Nephron (organoid): ENCODE measurements at regions not wholly inside any gene's neighbourhood (a gene's known extent, or its start where the extent isn't known, plus 50 kb on each side); places are given as distances from the start of the nearest gene placed in this dataset.

Experiments
- H3K27ac Mint-ChIP-seq, 3 experiments: 2 replicates each; pipeline ENCODE4 v1.8.0; 2020; ENCODE audit warnings: mixed read lengths in 3 of 3, mild to moderate bottlenecking in 2 of 3, moderate library complexity in 1 of 3
- H3K27me3 Mint-ChIP-seq: 2 replicates; pipeline ENCODE4 v1.8.0; 2021; ENCODE audit warnings: low read depth, mild to moderate bottlenecking, moderate library complexity, mixed read lengths
- H3K36me3 Mint-ChIP-seq: 2 replicates; pipeline ENCODE4 v1.8.0; 2020; ENCODE audit warnings: low read depth, mixed read lengths
- H3K4me1 Mint-ChIP-seq: 2 replicates; pipeline ENCODE4 v1.8.0; 2020; ENCODE audit warnings: mixed read lengths
- H3K4me3 Mint-ChIP-seq, 3 experiments: 2 replicates each; pipeline ENCODE4 v1.8.0; 2020; ENCODE audit warnings: mild to moderate bottlenecking in 3 of 3, mixed read lengths in 3 of 3, moderate library complexity in 2 of 3
- H3K9me3 Mint-ChIP-seq: 2 replicates; pipeline ENCODE4 v1.8.0; 2020; ENCODE audit warnings: mixed read lengths
- TF ChIP-seq, protein P1 (sequence below), 3 experiments: fragments of 200-600 bp; sonication (generic); IDR thresholded peaks; one replicate each; pipeline ENCODE4 v1.5.0; 2021; ENCODE audit warnings: antibody characterized with exemption in 3 of 3; ENCODE audit not compliant: unreplicated experiment in 3 of 3

DNA sequence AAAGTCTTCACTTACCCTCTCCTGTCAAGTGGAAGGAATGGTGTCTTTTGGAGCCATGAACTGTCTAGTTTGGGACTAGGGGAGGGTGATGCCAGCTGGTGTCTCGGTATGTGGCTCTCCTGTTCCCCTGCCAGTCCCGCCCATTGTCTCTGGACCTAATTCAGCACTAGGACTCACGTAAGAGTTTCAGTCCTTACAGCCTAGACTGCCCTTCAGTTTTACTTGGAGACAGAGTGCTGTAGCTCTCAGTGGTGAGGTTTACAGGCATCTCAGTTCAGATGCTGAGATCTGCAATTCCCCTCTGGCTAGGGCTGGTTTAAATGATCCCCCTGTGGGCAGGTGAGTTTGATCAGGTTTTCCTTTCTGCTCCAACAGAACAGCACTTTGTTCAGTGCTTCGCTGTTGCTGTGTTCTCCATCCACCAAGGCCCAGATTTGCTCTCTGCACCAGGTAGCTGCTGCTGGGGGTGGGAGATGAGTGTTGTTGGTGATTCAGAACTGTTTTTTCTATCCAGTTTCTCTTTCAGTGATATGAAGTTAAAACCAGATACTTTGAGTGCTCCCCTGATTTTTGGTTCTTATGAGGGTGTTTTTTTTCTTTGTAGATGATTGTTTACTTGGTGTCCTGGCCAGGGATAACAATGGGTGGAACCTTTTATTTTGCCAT lies 198.3 kb upstream of the RNPC3 start:
- Mint-ChIP-seq H3K4me1 (no peaks in the 10 kb centered on the region), H3K27ac (no peak overlapping the region), H3K9me3 (peaks cover 9% of the 10 kb centered on the region), H3K27me3 (no peaks in the 10 kb centered on the region), H3K36me3 (no peaks in the 10 kb centered on the region), H3K4me3 (no peak overlapping the region)
- TF ChIP-seq, protein P1, sequence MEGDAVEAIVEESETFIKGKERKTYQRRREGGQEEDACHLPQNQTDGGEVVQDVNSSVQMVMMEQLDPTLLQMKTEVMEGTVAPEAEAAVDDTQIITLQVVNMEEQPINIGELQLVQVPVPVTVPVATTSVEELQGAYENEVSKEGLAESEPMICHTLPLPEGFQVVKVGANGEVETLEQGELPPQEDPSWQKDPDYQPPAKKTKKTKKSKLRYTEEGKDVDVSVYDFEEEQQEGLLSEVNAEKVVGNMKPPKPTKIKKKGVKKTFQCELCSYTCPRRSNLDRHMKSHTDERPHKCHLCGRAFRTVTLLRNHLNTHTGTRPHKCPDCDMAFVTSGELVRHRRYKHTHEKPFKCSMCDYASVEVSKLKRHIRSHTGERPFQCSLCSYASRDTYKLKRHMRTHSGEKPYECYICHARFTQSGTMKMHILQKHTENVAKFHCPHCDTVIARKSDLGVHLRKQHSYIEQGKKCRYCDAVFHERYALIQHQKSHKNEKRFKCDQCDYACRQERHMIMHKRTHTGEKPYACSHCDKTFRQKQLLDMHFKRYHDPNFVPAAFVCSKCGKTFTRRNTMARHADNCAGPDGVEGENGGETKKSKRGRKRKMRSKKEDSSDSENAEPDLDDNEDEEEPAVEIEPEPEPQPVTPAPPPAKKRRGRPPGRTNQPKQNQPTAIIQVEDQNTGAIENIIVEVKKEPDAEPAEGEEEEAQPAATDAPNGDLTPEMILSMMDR (IDR thresholded peaks at IDR 0.05; ENCODE audit: unreplicated experiment in 3 of 3): no peak

GRCh38 chr1:103326595-103326994 lies 198.9 kb upstream of the RNPC3 start:
- TF ChIP-seq, protein P1 (IDR thresholded peaks at IDR 0.05; ENCODE audit: unreplicated experiment in 3 of 3): no peak
- H3K27me3 Mint-ChIP-seq: no peaks in the 10 kb centered on the region
- H3K4me3 Mint-ChIP-seq: no peak overlapping the region
- H3K4me1 Mint-ChIP-seq: no peaks in the 10 kb centered on the region
- H3K27ac Mint-ChIP-seq: no peak overlapping the region
- H3K9me3 Mint-ChIP-seq: peaks cover 11% of the 10 kb centered on the region
- H3K36me3 Mint-ChIP-seq: no peaks in the 10 kb centered on the region

- H3K27ac Mint-ChIP-seq: no peak overlapping the region
- H3K36me3 Mint-ChIP-seq: no peaks in the 10 kb centered on the region
These were observed 201.5 kb upstream of the COL11A1 start for GRCh38 chr1:103309786-103310185.

DNA sequence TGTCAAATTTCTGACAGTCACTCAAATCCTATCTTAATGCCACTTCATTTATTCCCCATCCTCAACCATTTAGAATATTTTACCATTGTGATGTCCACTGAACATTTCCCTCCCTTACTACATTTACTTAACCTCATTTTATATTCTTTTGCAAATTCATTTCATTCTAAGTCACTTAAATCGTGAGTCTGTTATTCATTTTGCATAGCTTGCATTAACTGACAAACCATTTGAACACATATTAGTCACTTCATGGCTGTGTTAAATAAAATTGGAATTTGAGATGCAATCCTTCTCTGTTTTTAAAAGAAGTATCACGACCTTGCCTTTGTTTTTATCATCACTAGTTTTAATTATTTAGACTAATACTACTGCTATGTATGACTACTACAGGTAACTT lies 199.4 kb upstream of the COL11A1 start:
- Mint-ChIP-seq H3K9me3 (no peaks in the 10 kb centered on the region), H3K4me1 (no peaks in the 10 kb centered on the region), H3K4me3 (no peak overlapping the region), H3K27me3 (no peaks in the 10 kb centered on the region), H3K36me3 (no peaks in the 10 kb centered on the region), H3K27ac (no peak overlapping the region)
- TF ChIP-seq, protein P1 (IDR thresholded peaks at IDR 0.05; ENCODE audit: unreplicated experiment in 3 of 3): no peak

More at GRCh38 chr1:103309786-103310185, 201.5 kb upstream of the COL11A1 start:
- TF ChIP-seq, protein P1 (IDR thresholded peaks at IDR 0.05; ENCODE audit: unreplicated experiment in 3 of 3): no peak
- H3K4me3 Mint-ChIP-seq: no peak overlapping the region
- no peaks in the 10 kb centered on the region for H3K9me3 Mint-ChIP-seq
- no peaks in the 10 kb centered on the region for H3K27me3 Mint-ChIP-seq
- H3K4me1 Mint-ChIP-seq: no peaks in the 10 kb centered on the region

DNA sequence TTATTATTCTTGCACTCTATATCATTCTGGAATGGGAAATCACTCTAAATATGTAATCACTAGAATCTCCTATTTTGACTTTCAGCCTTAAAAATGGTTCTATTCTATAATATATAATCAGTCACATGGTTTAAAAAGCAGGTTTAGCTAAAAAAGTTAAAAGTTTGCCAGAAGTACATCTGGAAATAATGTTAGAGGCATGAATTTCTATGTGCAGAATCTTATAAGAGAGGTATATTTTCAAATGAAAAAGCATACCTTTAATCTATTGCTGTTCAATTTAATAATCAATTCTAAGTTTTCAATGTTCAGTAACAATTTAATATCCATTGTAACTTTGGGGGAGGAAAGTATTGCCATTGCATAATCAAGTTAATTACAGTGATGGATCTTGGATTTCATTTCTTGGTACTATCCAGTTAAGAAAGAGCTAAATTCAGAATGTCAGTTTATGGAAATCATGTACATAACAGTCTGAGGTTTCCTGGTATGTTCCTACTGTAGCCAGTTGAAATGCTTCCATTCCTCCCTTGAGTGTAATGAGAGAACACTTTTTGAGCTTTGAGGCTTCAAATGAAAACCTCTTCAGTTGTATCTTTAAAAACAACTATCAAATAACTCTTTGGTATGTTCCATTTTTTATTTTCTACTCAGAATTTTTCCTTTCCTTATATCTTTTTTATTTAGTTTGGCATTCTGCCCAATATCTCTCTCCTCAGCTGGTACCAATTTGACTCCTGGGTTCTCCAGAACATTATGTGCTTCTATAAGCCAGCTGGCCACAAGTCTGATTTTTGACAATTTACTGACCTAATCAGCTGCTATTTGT lies 175.7 kb upstream of the COL11A1 start:
- H3K4me1 Mint-ChIP-seq: peaks cover 18% of the 10 kb centered on the region
- TF ChIP-seq, protein P1 (IDR thresholded peaks at IDR 0.05; ENCODE audit: unreplicated experiment in 3 of 3): no peak
- no peak overlapping the region for H3K4me3 Mint-ChIP-seq
- no peaks in the 10 kb centered on the region for H3K27me3 Mint-ChIP-seq
- no peaks in the 10 kb centered on the region for H3K36me3 Mint-ChIP-seq
- peaks cover 6% of the 10 kb centered on the region for H3K9me3 Mint-ChIP-seq
- peak overlapping the region; percentile 61 to 83 (median 78) for H3K27ac Mint-ChIP-seq
